ENCODE measurements at regions not wholly inside any gene's neighbourhood (a gene's known extent, or its start where the extent isn't known, plus 50 kb on each side); places are given as distances from the start of the nearest gene placed in this dataset.

GRCh38 chr4:130736436-130737185, 1640.7 kb downstream of the C4orf33 start (continued):
- TF ChIP-seq KAT2A (conservative IDR thresholded peaks at IDR 0.05; ENCODE audit: control insufficient read depth, low read depth, low read length) (no peak), EP300 (IDR thresholded peaks at IDR 0.05; ENCODE audit: borderline replicate concordance in 1 of 2, control insufficient read depth in 1 of 2, low read depth in 2 of 2, low read length in 2 of 2) (no peak)

GRCh38 chr4:130738233-130738632, 1642.3 kb downstream of the C4orf33 start:
- 16% methylated on average over 3 of the region's 3 CpGs for WGBS (ENCODE audit: insufficient coverage, insufficient replicate concordance, low lambda C conversion rate, missing lambda C conversion rate)
- TF ChIP-seq POLR2A (IDR thresholded peaks at IDR 0.05; ENCODE audit: low read depth, low read length) (no peak), MXI1 (IDR thresholded peaks at IDR 0.05; ENCODE audit: low read depth, low read length) (no peak), IKZF1 (conservative IDR thresholded peaks at IDR 0.05) (no peak), ZBTB11 (CRISPR knock-in tag; IDR thresholded peaks at IDR 0.05) (no peak), MYC (IDR thresholded peaks at IDR 0.05; ENCODE audit: insufficient read depth, insufficient read length, insufficient replicate concordance, low read length, severe bottlenecking) (no peak), RCOR1 (conservative IDR thresholded peaks at IDR 0.05; ENCODE audit: low read depth, low read length) (no peak), USF1 (IDR thresholded peaks at IDR 0.05; ENCODE audit: borderline replicate concordance, extremely low read length, insufficient read depth, low read depth, low read length) (no peak), HSF1 (IDR thresholded peaks at IDR 0.05; ENCODE audit: low read depth, low read length) (no peak), EZH2 (IDR thresholded peaks at IDR 0.05; ENCODE audit: borderline replicate concordance, control insufficient read depth, low read depth, low read length) (no peak)

More at GRCh38 chr4:130738233-130738632, 1642.3 kb downstream of the C4orf33 start:
- no peaks in the 10 kb centered on the region for H3K4me1 ChIP-seq (ENCODE audit: control insufficient read depth, insufficient read depth, low read length)
- H3K4me3 ChIP-seq: no peak overlapping the region
- BruUV-seq (replicated peaks): no TSS peak
- SMC1A ChIA-PET (ENCODE audit: uncharacterized antibody, unreplicated experiment): no interaction called here
- H3K27ac ChIP-seq (ENCODE audit: control insufficient read depth, insufficient read depth): no peak overlapping the region
- POLR2A ChIA-PET: no interaction called here
- H2AFZ ChIP-seq (ENCODE audit: control insufficient read depth, low read depth, low read length): no peak overlapping the region
- no peak for FAIRE-seq
- in situ Hi-C loops (cut with MboI) (no loop called here), intact Hi-C loops (cut with micrococcal nuclease; ENCODE audit: unreplicated experiment) (no loop called here)
- no peak overlapping the region for H3K9ac ChIP-seq (ENCODE audit: control insufficient read depth, insufficient read depth, low read length)
- no peaks in the 10 kb centered on the region; the same call in 2 of the 3 replicates for H3K9me3 ChIP-seq (replicated peaks; ENCODE audit: control insufficient read depth, insufficient read depth, low read length)
- DNase-seq (ENCODE audit: low read depth, low spot score): no peak
- RAD21 ChIA-PET (ENCODE audit: unreplicated experiment): no interaction called here
- no peaks in the 10 kb centered on the region for H3K36me3 ChIP-seq (ENCODE audit: control insufficient read depth in 2 of 2, insufficient read depth in 2 of 2, low read length in 1 of 2)
- H3K79me2 ChIP-seq (ENCODE audit: control insufficient read depth, insufficient read depth, low read length): no peaks in the 10 kb centered on the region
- no peaks in the 10 kb centered on the region for H4K20me1 ChIP-seq (ENCODE audit: control insufficient read depth, insufficient read depth)
- H3K4me2 ChIP-seq (ENCODE audit: control insufficient read depth, insufficient read depth): no peak overlapping the region
- CTCF ChIA-PET: interaction anchor here (0.5 kb wide), 1 partner anchor 95 kb away, joined by 3 read pairs; no protein-coding TSS in a partner anchor
- no peak for ATAC-seq
- H3K27me3 ChIP-seq (replicated peaks in 1 of 2; ENCODE audit: control insufficient read depth in 2 of 2, insufficient read depth in 2 of 2, low read length in 1 of 2): no peaks in the 10 kb centered on the region

All from GM12878 (cell line).